HG03439 (cell line): ENCODE measurements at regions not wholly inside any gene's neighbourhood (a gene's known extent, or its start where the extent isn't known, plus 50 kb on each side); places are given as distances from the start of the nearest gene placed in this dataset.

ENCODE experiments used
- ATAC-seq: cut with Tn5 transposase; IDR thresholded peaks from one replicate; pipeline ENCODE4 v1.9.1; 2021; ENCODE audit warnings: mild to moderate bottlenecking, moderate library complexity; ENCODE audit not compliant: unreplicated experiment

DNA sequence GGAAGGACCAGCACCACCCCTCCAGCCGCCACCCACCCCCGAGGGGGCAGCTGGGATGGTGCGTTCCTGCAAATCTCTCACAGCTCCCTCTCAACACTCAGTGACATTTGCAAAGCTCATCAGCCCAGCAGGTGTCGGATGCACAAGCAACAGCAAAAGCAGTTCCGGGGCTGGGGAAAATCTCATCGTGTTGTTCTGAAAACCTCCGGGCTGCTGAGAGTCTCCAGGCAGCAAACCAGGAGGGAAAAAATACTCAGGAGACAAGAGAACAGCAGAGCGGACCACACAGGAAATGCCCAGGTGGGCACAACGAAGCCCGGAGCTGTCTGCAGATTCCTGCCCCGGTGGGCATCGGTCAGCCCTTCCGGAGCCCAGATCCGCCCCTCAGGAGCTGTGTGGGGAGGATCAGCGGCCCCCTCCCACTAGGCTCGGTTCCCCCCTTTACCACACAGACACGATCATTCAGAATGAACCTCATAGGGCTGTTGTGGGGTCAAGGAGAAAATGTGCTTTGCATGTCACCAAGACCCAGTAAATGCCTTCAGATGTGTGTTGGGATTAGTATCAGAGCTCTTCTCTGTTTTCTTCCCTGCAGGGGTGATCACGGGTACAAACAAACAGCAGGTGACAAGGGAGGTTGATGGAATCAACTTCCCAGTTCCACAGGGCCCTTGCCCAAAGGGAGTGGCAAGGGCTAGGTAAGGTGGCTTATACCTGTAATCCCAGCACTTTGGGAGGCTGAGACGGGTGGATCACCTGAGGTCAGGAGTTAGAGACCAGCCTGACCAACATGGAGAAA is 127.0 kb upstream of the TIAM1 start:
- no peak for ATAC-seq

DNA sequence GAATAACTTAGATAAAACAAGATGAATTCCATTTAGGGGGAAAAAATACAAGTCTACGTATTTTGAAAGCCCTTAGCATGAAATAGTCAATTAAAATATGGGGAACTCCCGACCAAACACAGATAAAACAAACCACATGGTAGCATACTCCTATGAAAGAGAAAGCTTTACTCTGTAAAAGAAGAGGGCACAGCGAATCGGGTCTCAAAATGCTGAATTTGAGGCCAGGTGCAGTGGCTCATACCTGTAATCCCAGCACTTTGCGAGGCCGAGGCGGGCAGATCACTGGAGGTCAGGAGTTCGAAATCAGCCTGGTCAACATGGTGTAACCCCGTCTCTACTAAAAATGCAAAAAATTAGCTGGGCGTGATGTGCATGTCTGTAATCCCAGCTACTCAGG is 116.9 kb upstream of the TIAM1 start:
- no peak for ATAC-seq

DNA sequence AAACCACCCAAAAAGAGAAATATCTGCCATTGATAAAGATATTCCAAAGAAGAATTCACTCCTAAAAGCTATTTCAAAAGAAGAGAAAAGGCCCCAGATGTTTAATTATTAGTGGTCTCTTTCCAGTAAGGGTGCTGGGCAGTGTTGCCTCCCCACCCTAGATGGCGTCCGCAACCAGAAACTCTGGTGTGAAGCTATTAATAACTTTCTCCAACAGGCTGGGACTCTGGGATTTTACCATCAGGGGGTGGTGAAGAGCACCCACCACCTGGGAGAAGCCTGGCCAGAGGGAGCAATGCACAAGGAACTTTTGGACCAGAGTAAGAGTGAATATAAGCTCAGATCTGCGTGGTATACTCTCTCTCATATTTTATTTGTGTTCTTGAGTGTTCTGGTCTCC is 115.4 kb upstream of the TIAM1 start:
- ATAC-seq = no peak

- no peak for ATAC-seq
Measured at GRCh38 chr21:31457675-31458074, 113.6 kb upstream of the TIAM1 start.

DNA sequence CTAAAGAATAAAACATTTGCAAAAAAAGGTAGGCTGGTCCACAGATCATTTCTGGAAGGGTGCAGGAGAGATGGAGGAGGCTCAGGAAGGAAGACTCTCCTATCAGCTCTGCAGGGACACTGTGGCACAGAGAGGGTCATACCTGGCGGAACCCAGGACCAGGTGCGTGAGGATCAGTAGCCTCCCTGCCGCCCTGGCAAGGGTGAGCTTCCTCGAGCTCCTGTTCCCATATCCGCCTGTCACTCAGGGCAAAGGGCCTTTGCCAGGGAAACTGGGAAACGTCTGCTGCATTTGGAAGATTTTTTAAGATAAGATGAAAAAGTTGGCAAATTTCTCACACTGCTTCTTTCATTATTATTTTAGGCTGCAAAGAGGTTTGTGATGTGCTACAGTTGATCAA is 112.1 kb upstream of the TIAM1 start:
- ATAC-seq = no peak

DNA sequence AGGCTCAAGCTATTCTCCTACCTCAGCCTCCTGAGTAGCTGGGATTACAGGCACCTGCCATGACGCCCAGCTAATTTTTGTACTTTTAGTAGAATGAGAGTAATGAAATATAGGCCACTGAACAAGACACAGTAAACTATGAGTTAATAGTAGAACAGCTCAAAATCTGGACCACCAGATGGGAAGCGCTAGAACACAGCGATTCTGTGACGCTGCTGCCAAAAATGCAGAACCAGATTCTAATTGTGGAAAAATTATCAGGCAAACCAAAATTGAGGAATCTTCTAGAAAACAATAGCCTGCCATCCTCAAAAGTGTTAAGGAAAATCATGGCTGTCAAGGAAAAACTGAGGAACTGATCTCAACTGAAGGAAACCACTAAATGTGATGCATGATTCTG is 111.4 kb upstream of the TIAM1 start:
- no peak for ATAC-seq

- no peak for ATAC-seq
Measured at GRCh38 chr21:31450980-31451379, 106.9 kb upstream of the TIAM1 start.

DNA sequence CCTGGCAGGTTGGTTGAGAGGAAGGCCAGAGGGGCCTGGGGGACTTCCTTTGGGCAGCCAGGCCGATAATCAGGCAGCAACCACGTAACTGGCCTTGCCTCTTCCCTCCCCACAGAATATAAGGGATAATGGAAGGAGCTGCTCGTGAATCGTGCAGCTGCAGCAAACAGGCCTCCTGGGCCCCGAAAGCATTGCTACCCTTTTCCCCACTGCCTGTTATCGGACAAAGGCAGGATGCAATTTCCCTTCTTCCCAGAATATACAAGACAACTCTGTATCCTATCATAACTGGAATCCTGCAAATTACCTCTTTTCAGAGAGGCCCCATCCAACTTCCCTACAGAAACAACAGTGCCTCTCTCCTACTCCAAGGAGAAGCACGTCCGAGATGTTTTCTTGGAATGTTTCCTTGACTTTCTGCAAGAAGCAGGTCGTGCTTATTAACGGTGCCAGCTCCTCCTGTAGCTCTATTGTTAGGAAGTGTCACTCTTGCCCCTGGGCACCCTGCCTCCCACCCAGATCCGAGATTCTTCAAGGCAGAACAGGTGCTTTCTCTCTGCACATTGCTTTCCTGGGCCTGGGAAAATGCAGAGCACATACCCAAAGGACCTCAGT is 106.0 kb upstream of the TIAM1 start:
- no peak for ATAC-seq

DNA sequence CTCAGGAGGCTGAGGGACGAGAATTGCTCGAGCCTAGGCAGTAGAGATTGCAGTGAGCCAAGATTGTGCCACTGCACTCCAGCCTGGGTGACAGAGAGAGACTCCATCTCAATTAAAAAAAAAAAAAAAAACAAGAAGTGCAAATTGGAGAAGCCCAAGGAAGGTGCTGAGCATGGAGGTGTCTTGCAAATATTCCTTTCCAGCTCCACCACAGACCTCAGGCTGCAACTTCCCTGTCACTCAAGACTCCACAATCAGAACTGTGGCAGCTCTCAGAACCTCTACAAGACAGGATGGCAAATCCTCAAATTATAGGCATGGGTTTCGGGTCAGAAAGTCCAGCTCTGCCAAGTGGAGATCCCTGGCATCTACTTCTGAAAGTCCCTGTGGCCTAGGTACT is 104.4 kb upstream of the TIAM1 start:
- ATAC-seq = no peak

GRCh38 chr21:31447505-31447904 is 103.4 kb upstream of the TIAM1 start:
- ATAC-seq = no peak

DNA sequence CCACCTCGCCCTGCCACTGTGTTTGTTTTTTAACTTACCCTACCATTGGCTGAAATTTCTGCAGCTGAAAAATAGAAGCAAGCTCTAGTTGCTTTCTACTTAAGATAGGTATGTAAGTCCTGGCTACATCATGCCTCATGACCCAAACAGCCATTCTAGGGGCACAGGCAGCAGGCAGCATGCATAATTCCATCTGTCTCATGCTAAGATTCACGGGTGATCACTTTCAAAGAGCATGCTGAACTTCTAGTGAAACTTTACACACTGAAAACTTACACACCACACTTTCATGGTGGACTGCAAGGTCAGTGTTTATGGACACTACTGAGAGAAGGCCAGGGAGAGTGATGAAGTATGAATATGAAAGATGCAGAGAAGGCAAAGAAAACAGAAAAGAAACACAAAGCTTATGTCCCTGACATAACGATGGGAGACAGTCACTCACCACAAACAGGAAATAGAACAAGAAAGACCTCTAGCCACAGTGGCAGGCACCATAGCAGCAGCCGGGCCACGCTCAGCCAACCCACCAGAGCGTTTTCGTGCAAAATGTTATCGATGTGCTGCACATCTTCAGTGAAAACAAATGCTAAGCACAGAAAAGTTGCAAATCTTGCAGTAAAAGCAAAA is 102.3 kb upstream of the TIAM1 start:
- no peak for ATAC-seq

- no peak for ATAC-seq
Measured at GRCh38 chr21:31445137-31445536, 101.1 kb upstream of the TIAM1 start.

DNA sequence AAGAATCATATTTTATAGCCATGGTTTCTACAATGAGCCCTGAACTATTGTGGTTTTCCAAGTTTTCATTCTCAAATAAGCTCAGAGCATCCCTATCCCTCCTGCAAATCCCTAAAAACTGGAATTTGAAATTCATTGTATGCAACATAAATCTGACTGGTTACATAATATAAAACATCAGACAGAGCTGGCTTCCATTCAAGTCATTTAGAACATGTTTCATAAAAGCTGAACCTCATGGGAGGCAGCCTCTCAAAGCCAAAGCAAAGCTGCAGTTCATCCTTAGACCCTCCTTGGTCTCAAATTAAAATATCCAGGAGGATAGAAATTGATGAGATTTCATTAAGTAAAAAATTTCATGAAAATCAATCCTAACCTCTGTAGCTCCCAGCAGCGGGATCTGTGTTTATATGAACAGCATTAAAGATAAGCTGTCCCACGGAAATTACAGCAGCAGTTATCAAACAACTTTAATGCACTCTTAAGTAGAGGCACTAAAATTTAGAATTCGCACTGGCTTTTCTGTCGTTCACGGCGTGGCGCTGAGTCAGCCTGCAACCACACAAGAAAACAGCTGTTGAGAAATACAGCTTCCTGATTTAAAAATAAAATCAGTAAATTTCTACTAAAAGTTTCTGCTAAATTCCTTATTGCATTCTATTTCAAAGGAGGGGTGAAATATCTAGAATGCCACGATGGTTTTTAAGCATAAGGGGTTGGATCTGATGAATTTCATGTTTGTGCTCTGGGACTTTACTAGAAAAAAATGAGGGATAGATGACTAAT is 99.9 kb upstream of the TIAM1 start:
- ATAC-seq = no peak

DNA sequence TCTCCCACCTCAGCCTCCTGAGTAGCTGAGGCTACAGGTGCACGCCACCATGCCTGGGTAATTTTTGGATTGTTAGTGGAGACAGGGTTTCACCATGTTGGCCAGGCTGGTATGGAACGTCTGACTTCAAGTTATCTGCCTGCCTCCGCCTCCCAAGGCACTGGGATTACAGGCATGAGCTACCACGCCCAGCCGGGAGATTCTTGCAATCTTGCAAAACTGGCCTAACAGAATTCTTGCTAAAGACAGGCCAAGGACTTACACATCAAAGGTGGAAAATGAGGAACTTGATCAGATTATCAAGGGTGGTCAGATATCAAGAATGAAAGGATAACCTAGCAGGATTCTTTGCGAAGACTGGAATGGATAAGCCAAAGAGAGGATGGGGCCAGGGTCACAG is 98.3 kb upstream of the TIAM1 start:
- ATAC-seq = no peak

- no peak for ATAC-seq
Measured at GRCh38 chr21:31429506-31429905, 85.4 kb upstream of the TIAM1 start.

- ATAC-seq = no peak
Measured at GRCh38 chr21:31426235-31426797, 82.3 kb upstream of the TIAM1 start.

DNA sequence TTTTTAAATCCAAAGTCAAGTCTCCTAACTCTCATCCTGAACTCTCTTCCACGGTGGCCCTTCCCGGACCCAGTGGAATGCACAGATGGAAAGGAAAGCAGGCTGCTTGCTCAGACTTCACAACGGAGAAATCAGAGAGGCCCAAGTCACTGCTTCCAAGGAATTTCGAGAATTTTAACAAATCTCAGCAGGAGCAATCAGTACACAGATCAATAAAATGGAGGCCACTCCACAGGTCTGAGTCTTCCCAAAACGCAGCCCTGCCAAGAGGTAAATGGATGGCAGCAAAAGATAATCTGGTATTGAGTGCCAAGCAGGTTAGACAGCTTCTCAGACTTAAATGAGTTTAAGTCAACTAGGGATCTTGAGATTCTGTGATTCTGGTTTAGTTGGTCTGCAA is 81.1 kb upstream of the TIAM1 start:
- ATAC-seq = no peak

- ATAC-seq = no peak
Measured at GRCh38 chr21:31424058-31424457, 80.0 kb upstream of the TIAM1 start.

DNA sequence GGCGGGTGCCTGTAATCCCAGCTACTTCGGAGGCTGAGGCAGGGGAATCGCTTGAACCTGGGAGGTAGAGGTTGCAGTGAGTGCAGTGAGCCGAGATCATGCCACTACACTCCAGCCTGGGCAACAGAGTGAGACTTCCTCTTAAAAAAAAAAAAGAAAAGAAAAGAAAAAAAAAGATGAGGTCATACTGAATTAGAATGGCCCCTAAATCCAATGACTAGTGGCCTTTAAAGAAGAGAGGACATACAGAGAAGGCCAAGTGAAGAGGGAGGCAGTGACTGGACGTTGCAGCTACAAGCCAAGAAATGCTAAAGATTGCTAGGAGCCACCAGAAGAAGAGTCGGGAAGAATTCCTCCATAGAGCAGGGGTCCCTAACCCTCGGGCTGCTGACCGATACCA is 76.9 kb upstream of the TIAM1 start:
- no peak for ATAC-seq

GRCh38 chr21:31420354-31420753 is 76.3 kb upstream of the TIAM1 start:
- no peak for ATAC-seq

- ATAC-seq = no peak
Measured at GRCh38 chr21:31418377-31419001, 74.4 kb upstream of the TIAM1 start.
